ENCODE measurements at regions not wholly inside any gene's neighbourhood (a gene's known extent, or its start where the extent isn't known, plus 50 kb on each side); places are given as distances from the start of the nearest gene placed in this dataset.

DNA sequence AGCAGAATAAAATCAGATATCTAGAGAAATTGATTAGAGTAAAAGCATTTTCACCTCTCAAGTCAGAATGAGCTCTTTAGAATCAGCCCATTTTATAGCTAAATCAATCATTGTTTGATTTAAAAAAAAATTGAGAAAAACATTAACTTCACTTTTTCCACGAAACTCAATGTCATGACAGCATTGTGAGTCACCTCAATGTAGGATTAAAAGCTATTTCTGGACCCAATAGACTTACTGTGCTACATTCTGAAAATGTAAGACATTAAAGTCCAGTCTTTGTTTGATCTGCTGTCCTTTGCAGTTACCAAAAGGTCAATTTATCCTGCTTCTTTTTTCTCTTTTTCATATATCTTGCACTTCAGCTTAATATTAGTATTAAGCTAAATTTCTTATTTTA is 519.4 kb upstream of the ZNF337 start:
- intact Hi-C loops (cut with micrococcal nuclease; ENCODE audit: unreplicated experiment) = loop anchor here (10.0 kb wide), 1 partner anchor 59 kb away; no protein-coding TSS in a partner anchor
- H3K27ac ChIP-seq (ENCODE audit: low read depth, low read length, poor library complexity, severe bottlenecking) = no peak overlapping the region
- no peaks in the 10 kb centered on the region for H3K9me3 ChIP-seq (ENCODE audit: low read depth, low read length, poor library complexity, severe bottlenecking)
- POLR2A ChIA-PET (ENCODE audit: low non-redundant PET) = no interaction called here
- no peaks in the 10 kb centered on the region for H3K36me3 ChIP-seq (ENCODE audit: insufficient read depth, low read length, poor library complexity, severe bottlenecking)
- no peaks in the 10 kb centered on the region for H3K4me1 ChIP-seq (ENCODE audit: insufficient read depth, low read length, poor library complexity, severe bottlenecking)
- peaks cover 58% of the 10 kb centered on the region for H3K27me3 ChIP-seq (replicated peaks; ENCODE audit: insufficient read depth, low read depth, low read length, poor library complexity)
- TF ChIP-seq EZH2 (IDR thresholded peaks at IDR 0.05; ENCODE audit: borderline replicate concordance, low read depth, low read length, poor library complexity, severe bottlenecking) (no peak), CTCF (conservative IDR thresholded peaks at IDR 0.05; ENCODE audit: low read depth, low read length) (no peak)
- no peak overlapping the region for H3K4me3 ChIP-seq (ENCODE audit: low read depth, low read length, poor library complexity, severe bottlenecking)
- CTCF ChIA-PET = no interaction called here
- no TSS peak for BruUV-seq (replicated peaks)
- DNase-seq (ENCODE audit: low spot score) = no peak

GRCh38 chr20:26214991-26215390 is 518.3 kb upstream of the ZNF337 start:
- no TSS peak for BruUV-seq (replicated peaks)
- Histone ChIP-seq H3K27ac (ENCODE audit: low read depth, low read length, poor library complexity, severe bottlenecking) (no peak overlapping the region), H3K4me1 (ENCODE audit: insufficient read depth, low read length, poor library complexity, severe bottlenecking) (no peaks in the 10 kb centered on the region), H3K36me3 (ENCODE audit: insufficient read depth, low read length, poor library complexity, severe bottlenecking) (no peaks in the 10 kb centered on the region), H3K27me3 (replicated peaks; ENCODE audit: insufficient read depth, low read depth, low read length, poor library complexity) (peaks cover 63% of the 10 kb centered on the region), H3K9me3 (ENCODE audit: low read depth, low read length, poor library complexity, severe bottlenecking) (no peaks in the 10 kb centered on the region), H3K4me3 (ENCODE audit: low read depth, low read length, poor library complexity, severe bottlenecking) (no peak overlapping the region)
- no peak for TF ChIP-seq CTCF (conservative IDR thresholded peaks at IDR 0.05; ENCODE audit: low read depth, low read length)
- TF ChIP-seq EZH2 (IDR thresholded peaks at IDR 0.05; ENCODE audit: borderline replicate concordance, low read depth, low read length, poor library complexity, severe bottlenecking) = no peak
- CTCF ChIA-PET = no interaction called here
- POLR2A ChIA-PET (ENCODE audit: low non-redundant PET) = no interaction called here
- DNase-seq (ENCODE audit: low spot score) = no peak
- intact Hi-C loops (cut with micrococcal nuclease; ENCODE audit: unreplicated experiment) = loop anchor here (10.0 kb wide), 1 partner anchor 60 kb away; no protein-coding TSS in a partner anchor

DNA sequence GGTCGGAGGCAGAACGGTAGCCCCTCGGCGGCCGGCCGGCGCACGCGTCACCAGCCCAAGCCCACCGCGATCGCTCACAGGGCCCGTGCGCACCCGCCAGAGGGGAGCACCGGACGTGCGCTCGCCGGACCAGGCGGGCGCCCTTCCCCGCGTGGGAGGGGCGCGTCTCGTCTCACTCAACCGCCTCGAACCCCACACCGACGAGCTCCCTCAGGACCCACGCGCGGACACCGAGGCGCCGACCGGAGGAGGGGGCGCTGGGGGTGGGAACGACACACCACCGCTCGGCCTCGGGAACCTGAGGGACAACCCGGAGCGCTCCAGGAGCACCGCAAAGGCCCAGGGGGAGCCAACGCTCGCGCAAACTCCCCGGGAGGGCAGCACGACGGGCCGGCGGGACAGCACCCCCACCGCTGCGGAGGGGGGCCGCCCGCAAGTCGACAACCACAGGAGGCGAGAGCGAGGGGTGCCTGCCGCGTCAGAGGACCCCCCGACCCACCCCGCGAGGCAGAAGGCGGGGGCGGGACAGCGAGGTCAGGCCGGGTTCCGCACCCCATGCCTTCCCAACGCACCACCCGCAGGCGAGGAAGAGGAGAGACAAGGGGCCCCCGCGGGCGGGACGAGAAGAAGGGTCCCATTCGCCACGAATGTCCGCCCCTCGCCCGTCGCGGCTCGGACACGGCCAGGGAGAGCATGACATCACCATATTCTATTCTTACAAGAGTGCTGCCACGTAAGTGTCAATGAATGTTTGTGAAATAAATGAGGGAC is 512.7 kb upstream of the ZNF337 start:
- Histone ChIP-seq H3K9me3 (ENCODE audit: low read depth, low read length, poor library complexity, severe bottlenecking) (no peaks in the 10 kb centered on the region), H3K4me3 (ENCODE audit: low read depth, low read length, poor library complexity, severe bottlenecking) (no peak overlapping the region), H3K27ac (ENCODE audit: low read depth, low read length, poor library complexity, severe bottlenecking) (no peak overlapping the region), H3K27me3 (replicated peaks; ENCODE audit: insufficient read depth, low read depth, low read length, poor library complexity) (peaks cover 66% of the 10 kb centered on the region), H3K36me3 (ENCODE audit: insufficient read depth, low read length, poor library complexity, severe bottlenecking) (no peaks in the 10 kb centered on the region), H3K4me1 (ENCODE audit: insufficient read depth, low read length, poor library complexity, severe bottlenecking) (no peaks in the 10 kb centered on the region)
- ChIA-PET CTCF (no interaction called here), POLR2A (ENCODE audit: low non-redundant PET) (no interaction called here)
- intact Hi-C loops (cut with micrococcal nuclease; ENCODE audit: unreplicated experiment) = no loop called here
- no peak for TF ChIP-seq EZH2 (IDR thresholded peaks at IDR 0.05; ENCODE audit: borderline replicate concordance, low read depth, low read length, poor library complexity, severe bottlenecking)
- TF ChIP-seq CTCF (conservative IDR thresholded peaks at IDR 0.05; ENCODE audit: low read depth, low read length) = no peak
- DNase-seq (ENCODE audit: low spot score) = peak; percentile 10
- BruUV-seq (replicated peaks) = no TSS peak
